Right hindlimb (tissue), 1 donor: ENCODE measurements at regions not wholly inside any gene's neighbourhood (a gene's known extent, or its start where the extent isn't known, plus 50 kb on each side); places are given as distances from the start of the nearest gene placed in this dataset.
"Not testable (repeated sequence)": the region's sequence is repeated elsewhere in the genome, so short reads cannot be mapped to it uniquely, and the experiment has no call there.

Experiments used
- DNase-seq: peaks from one replicate; pipeline ENCODE4 v3.0.0-alpha.2; 2018

- no peak for DNase-seq
Measured at GRCh38 chr3:64792445-64792844, 104.6 kb upstream of the ADAMTS9 start.

DNA sequence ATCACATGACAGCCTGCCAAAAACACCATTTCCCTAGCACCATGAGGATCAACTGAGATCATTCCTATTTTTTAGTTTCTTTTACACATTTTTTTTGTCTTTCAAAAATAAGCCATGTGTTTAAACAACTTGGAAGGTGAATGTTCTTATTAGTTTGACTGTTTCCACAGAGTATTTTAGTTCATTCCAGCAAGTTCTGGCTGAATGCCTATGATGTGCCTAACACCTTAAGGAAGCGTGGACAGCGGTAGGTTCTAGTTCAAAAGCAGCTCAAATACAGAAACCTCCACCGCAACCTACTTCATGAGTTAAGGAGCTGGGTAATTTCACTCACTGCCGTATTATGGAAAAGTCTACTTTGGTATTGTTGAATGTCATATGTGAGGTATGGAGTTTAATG, 101.3 kb upstream of the ADAMTS9 start:
- DNase-seq: no peak

GRCh38 chr3:64783200-64783599, 95.4 kb upstream of the ADAMTS9 start:
- DNase-seq: no peak

GRCh38 chr3:64780923-64781322, 93.1 kb upstream of the ADAMTS9 start:
- DNase-seq: not testable (repeated sequence)

- DNase-seq: no peak
Measured at GRCh38 chr3:64773137-64773536, 85.3 kb upstream of the ADAMTS9 start.

GRCh38 chr3:64766440-64766839, 78.6 kb upstream of the ADAMTS9 start:
- DNase-seq: no peak

DNA sequence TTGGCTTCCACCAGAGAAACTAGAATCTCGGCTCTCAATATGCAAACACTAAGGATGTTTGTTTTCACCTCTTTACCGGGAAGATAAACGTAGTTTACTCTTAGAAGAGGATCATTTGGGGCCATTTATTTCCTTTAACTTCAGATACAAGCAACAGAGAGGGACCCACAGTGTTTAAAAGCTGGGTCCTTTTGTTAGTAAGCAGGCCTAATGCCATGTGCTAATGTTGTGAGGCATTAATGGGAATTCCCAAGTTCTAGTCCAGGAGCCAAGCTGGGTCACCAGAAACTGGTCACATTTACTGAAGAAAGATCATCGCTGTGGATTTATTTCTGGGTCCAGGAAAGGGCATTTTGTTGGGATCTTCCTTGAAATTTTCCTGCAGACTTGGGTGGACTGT, 78.1 kb upstream of the ADAMTS9 start:
- DNase-seq: no peak

DNA sequence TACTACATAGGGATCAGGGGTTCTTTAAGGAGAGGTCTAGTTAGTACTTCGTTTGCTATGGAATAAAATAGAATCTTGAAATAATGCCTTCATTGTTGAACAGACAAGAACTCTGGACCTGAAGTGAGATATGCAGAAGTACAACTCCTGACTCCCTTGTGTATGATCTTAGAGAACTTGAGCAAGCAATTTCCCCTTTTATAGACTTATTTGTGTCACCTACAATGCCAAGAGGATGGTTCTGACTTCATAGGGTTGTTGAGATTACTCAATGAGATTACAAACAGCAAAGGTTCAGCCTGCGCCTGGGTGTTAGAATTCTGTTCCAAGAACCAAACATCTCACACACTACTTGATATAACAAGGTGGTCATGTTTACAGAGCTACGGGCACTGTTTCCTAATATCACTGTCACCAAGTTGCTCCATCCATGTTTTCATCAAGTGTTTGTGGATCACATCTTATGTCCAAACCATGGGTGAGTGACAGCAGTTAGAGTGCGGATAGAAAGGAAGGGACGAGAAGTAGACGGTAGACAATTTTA, 76.7 kb upstream of the ADAMTS9 start:
- DNase-seq: no peak

- no peak for DNase-seq
Measured at GRCh38 chr3:64763980-64764379, 76.2 kb upstream of the ADAMTS9 start.

DNA sequence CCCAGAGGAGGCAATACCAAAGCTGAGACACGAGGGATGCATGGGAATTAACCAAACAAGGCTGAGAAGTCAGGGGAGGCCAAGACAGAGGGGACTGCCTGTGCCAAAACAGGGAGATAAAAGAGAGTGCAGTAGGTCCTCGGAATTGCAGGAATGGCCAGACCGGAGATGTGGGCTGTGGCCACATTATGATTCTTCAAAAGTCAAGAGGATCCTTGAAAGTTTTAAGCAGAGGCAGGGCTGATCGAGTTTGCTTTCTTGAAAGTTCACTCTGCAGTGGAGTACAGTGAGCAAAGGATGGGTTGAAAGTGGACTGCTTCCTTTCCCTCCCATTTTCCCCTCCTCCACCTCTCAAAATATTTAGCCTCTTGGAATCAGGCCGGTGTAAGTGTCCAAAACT, 73.9 kb upstream of the ADAMTS9 start:
- DNase-seq: no peak

GRCh38 chr3:64760258-64760657, 72.5 kb upstream of the ADAMTS9 start:
- no peak for DNase-seq

GRCh38 chr3:64759811-64760210, 72.0 kb upstream of the ADAMTS9 start:
- no peak for DNase-seq

DNA sequence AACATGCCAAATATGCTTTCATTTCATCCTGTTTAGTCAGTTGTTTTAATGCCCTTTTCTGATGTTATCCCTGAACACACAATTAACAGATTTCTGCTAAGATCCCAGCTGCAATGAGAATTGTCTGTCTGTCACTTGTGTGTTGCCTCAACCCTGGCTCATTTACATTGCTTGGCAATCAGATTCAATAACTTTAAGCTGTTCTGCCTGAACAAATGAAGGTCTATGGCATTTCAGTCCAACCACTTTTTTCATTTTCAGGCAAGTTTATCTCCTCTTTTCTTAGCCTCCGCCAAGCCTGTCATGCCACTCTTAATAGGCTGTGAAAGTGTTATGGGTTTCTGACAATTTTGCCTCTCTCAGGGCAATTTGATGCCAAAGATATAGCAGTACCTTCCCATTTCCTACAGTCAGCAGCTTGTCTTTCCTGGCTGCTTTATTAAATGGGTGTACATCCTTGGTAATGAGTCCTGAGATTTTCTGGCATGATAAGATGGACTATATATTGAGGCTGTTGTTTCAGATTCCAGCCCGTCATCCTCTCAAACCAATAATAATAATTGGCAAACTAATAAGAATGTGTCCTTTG, 68.7 kb upstream of the ADAMTS9 start:
- no peak for DNase-seq

GRCh38 chr3:64748244-64748904, 60.6 kb upstream of the ADAMTS9 start:
- DNase-seq: no peak

DNA sequence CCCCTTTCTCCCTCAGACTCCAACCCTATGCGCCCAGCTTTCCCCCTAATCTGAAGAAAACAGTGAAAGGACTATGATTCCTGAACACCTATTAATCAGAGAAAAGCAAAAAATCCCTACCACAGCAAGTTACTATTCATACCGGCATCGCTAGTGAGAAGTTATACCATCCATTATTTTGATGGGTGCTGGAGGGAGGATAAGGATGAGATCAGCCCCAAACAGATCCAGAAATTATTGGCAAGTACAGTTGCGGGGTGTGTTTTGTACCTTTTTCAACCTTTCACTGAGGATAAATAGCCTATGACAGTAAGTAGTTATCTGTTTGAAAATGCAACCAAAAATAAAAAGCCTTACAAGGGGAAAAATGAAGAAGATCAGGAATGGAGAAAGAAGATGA, 59.9 kb upstream of the ADAMTS9 start:
- DNase-seq: no peak

DNA sequence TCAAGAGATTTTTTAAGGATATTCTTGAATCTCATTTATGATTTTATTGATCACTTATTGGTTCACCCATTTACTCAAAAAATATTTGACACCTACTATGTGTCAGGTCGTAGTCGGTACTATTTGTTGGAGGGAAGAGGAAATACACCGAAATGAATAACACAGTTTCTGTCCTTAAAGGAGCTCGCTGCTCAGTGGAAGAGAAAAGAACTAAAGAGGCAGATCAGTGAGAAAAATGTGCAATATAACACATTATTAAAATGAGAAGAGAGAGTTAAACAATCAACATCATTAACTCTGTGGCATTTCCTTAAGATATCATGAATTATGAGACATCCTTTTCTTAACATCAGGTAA, 56.1 kb upstream of the ADAMTS9 start:
- DNase-seq: no peak

- no peak for DNase-seq
Measured at GRCh38 chr3:64743156-64743886, 55.5 kb upstream of the ADAMTS9 start.

DNA sequence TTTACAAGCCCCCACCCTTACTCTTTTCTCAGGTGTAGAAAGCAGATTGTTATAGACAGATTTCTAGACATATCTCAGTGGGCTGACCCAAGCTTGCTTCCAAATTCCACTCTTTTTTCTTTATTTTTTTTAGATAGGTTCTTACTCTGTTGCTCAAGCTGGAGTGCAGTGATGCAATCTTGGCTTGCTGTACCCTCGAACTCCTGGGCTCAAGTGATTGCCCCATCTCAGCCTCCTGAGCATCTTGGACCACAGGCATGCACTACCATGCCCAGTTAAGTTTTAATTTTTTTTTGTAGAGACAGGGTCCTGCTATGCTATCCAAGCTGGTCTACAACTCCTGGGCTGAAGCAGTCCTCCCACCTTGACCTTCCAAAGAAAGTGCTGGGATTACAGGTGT, 53.5 kb upstream of the ADAMTS9 start:
- no peak for DNase-seq

GRCh38 chr3:64739971-64740631, 52.3 kb upstream of the ADAMTS9 start:
- no peak for DNase-seq
